ENCODE measurements at regions not wholly inside any gene's neighbourhood (a gene's known extent, or its start where the extent isn't known, plus 50 kb on each side); places are given as distances from the start of the nearest gene placed in this dataset.

DNA sequence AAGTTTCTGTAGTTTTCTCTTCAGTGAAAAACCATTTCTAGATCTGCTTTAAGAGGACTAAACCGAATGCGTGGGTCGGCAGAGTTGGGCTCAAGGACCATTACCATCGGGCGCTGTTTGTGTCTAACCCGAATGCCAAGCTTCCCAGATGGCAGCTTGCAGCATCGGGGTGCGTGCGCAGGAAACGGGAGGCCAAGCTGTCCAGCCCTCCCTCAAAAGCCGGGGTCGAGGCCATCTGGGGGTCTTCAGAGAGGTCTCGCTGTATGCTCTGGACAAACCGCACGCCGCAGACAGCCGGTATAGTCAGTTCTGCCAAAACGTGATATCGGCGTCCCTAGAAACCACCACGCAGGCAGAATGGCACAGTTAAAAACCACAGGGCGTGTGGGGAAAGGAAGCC lies 178.8 kb downstream of the BANP start:
- TF ChIP-seq, protein P1, sequence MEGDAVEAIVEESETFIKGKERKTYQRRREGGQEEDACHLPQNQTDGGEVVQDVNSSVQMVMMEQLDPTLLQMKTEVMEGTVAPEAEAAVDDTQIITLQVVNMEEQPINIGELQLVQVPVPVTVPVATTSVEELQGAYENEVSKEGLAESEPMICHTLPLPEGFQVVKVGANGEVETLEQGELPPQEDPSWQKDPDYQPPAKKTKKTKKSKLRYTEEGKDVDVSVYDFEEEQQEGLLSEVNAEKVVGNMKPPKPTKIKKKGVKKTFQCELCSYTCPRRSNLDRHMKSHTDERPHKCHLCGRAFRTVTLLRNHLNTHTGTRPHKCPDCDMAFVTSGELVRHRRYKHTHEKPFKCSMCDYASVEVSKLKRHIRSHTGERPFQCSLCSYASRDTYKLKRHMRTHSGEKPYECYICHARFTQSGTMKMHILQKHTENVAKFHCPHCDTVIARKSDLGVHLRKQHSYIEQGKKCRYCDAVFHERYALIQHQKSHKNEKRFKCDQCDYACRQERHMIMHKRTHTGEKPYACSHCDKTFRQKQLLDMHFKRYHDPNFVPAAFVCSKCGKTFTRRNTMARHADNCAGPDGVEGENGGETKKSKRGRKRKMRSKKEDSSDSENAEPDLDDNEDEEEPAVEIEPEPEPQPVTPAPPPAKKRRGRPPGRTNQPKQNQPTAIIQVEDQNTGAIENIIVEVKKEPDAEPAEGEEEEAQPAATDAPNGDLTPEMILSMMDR (IDR thresholded peaks at IDR 0.05; ENCODE audit: insufficient read depth, low read length), result no peak
- TF ChIP-seq SPI1 (IDR thresholded peaks at IDR 0.05; ENCODE audit: borderline replicate concordance, low read depth) (no peak), POLR2AphosphoS5 (IDR thresholded peaks at IDR 0.05; ENCODE audit: low read depth) (no peak)
